PC-3 (cell line): ENCODE measurements at regions not wholly inside any gene's neighbourhood (a gene's known extent, or its start where the extent isn't known, plus 50 kb on each side); places are given as distances from the start of the nearest gene placed in this dataset.

Experiments
- EZH2phosphoT487 ChIP-seq: fragments of 300-600 bp; sonication (generic); IDR thresholded peaks from 2 replicates; pipeline ENCODE4 v1.6.1; 2018; ENCODE audit warnings: mild to moderate bottlenecking, antibody characterized with exemption, low read length, borderline replicate concordance
- TF ChIP-seq, protein P1 (sequence below): fragments of 300-600 bp; sonication (generic); conservative IDR thresholded peaks from 2 replicates; pipeline ENCODE4 v1.5.1; 2017; ENCODE audit warnings: antibody characterized with exemption, low read depth, mild to moderate bottlenecking, low read length

DNA sequence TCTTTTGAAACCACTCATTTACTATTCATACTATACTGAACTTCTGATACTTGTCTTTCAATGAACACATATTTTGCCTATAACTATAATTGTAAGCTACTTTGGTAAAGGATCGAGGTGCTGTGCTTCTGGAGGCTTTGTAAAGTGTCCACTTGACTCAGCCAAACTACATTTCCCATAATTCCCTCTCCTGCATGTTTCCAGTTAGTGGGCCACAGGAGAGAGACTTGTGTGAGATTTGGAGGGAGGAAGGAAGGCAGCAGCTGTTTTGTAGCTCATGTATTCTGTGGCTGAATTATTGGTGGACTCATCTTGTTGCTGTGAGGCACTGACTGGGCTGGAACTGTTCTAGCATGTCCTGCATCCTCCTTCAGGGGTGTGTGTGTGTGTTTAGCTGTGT is 328.8 kb downstream of the ARL6IP6 start:
- TF ChIP-seq, protein P1, sequence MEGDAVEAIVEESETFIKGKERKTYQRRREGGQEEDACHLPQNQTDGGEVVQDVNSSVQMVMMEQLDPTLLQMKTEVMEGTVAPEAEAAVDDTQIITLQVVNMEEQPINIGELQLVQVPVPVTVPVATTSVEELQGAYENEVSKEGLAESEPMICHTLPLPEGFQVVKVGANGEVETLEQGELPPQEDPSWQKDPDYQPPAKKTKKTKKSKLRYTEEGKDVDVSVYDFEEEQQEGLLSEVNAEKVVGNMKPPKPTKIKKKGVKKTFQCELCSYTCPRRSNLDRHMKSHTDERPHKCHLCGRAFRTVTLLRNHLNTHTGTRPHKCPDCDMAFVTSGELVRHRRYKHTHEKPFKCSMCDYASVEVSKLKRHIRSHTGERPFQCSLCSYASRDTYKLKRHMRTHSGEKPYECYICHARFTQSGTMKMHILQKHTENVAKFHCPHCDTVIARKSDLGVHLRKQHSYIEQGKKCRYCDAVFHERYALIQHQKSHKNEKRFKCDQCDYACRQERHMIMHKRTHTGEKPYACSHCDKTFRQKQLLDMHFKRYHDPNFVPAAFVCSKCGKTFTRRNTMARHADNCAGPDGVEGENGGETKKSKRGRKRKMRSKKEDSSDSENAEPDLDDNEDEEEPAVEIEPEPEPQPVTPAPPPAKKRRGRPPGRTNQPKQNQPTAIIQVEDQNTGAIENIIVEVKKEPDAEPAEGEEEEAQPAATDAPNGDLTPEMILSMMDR = no peak
- no peak for TF ChIP-seq EZH2phosphoT487
